ENCODE measurements at regions not wholly inside any gene's neighbourhood (a gene's known extent, or its start where the extent isn't known, plus 50 kb on each side); places are given as distances from the start of the nearest gene placed in this dataset.

DNA sequence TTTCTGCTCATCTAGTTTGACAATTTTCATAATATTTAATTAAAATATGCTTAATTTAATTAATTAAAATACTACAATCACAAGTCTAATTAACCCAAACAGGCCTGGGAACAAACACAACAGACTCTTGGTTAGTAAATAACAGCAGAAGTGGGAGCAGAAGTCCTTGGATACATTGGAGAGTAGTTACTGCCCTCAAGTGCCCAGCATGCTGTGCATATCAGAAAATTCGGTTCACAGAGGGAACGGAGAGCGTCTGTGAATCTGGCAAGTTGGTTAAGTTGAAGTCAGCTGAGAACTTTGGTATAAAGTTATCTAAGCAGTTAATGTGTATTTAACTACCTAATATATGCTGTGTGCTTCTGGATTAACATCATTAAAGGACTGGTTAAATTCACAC is 87.0 kb upstream of the ATG10 start:
- H3K27ac ChIP-seq, result no peak overlapping the region
- TF ChIP-seq, protein P1, sequence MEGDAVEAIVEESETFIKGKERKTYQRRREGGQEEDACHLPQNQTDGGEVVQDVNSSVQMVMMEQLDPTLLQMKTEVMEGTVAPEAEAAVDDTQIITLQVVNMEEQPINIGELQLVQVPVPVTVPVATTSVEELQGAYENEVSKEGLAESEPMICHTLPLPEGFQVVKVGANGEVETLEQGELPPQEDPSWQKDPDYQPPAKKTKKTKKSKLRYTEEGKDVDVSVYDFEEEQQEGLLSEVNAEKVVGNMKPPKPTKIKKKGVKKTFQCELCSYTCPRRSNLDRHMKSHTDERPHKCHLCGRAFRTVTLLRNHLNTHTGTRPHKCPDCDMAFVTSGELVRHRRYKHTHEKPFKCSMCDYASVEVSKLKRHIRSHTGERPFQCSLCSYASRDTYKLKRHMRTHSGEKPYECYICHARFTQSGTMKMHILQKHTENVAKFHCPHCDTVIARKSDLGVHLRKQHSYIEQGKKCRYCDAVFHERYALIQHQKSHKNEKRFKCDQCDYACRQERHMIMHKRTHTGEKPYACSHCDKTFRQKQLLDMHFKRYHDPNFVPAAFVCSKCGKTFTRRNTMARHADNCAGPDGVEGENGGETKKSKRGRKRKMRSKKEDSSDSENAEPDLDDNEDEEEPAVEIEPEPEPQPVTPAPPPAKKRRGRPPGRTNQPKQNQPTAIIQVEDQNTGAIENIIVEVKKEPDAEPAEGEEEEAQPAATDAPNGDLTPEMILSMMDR (conservative IDR thresholded peaks at IDR 0.05), result no peak

DNA sequence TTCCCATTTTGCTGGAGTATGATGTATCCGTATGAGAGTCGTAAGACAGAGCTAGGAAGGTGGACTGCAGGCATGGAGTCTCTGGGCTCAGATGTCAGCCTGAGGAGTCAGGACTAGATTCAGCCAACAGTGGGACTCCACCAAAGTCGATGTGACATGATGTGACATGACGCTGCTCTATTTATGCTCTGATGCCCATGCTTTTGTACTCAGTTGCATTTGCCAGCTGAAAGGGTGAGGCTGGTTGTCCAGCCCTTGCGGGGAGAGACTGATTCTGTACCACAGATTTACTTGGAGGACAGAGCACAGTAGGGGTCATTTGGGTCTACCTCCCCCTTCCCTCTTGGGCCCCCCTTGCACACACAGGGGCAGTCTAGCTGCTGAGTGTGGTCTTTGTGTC is 88.5 kb upstream of the ATG10 start:
- TF ChIP-seq, protein P1 (conservative IDR thresholded peaks at IDR 0.05), result no peak
- no peak overlapping the region for H3K27ac ChIP-seq

DNA sequence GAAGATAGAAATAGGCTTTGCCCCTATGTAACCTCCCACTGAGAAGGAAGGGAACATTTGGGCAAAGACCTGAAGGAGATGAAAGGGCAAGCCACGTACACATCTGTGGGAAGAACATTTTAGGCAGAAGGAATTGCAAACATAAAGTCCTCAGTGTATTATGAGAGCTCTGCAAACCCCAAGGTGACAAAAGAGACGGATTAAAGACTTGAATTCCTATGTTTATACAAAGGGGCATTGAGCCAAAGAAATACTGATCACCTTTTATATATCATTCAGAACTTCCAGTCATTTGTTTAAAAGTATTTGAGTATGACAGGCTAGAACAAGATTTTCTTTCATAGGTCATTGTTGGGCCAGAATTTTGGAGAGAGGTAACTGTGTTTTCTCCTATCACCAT is 90.2 kb upstream of the ATG10 start:
- TF ChIP-seq, protein P1 (conservative IDR thresholded peaks at IDR 0.05), result no peak
- no peak overlapping the region for H3K27ac ChIP-seq

DNA sequence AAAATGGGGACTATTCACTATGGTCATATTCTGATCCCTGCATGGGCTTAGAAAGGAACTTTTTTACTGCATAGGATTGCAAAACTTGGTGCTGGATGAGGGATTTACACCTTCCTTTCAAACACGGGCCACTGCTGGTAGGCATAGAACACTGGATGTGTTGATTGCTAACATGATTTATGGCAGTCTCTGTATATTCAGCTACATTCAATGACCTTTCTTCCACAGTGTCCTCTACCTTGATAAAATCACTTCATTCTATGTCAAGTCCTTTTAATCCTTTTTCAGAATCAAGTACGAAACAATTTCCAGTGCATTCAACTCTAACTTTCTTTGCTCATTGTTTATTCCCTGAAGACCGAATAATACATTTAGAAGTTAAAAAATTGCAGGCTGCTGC is 91.9 kb upstream of the ATG10 start:
- H3K27ac ChIP-seq, result no peak overlapping the region
- TF ChIP-seq, protein P1 (conservative IDR thresholded peaks at IDR 0.05), result no peak

DNA sequence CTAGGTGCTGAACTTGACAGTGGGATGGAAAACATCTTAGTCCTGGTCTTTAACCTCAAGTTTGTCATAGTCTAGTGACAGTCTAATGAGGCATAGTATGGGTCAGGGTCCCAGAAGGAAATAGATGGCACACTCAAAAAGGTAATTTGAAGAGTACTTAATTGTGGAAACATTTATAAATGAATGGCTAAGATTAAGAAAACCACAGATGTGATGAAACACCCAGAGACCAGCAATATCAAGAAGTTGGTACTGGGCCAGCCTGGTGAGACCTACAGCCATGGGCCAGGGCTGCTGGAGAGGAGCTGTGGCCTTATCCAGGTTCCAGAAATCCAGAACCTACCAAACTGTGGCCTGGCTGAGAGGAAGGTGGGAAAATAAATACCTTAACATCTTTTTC is 93.5 kb upstream of the ATG10 start:
- H3K27ac ChIP-seq, result no peak overlapping the region
- TF ChIP-seq, protein P1 (conservative IDR thresholded peaks at IDR 0.05), result no peak

DNA sequence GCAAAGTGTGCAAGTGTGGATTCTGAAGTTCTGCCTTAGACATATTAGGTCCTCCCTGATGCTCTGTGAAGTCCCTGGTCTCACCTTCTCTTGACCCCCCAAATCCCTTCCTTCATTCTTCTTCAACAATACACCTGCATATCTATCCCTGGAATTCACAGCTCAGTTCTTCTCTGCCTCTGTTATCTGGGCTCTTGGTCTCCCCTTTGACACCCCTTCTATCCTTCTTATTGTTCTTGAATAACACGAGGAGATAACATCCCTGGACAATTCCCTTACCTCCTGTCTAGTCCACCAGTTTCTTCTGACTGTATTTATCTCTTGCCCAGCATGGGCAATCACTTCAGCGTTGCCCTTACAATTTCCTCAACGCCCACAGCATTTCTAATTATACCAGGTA is 104.8 kb upstream of the ATG10 start:
- TF ChIP-seq, protein P1 (conservative IDR thresholded peaks at IDR 0.05), result no peak
- H3K27ac ChIP-seq, result no peak overlapping the region

DNA sequence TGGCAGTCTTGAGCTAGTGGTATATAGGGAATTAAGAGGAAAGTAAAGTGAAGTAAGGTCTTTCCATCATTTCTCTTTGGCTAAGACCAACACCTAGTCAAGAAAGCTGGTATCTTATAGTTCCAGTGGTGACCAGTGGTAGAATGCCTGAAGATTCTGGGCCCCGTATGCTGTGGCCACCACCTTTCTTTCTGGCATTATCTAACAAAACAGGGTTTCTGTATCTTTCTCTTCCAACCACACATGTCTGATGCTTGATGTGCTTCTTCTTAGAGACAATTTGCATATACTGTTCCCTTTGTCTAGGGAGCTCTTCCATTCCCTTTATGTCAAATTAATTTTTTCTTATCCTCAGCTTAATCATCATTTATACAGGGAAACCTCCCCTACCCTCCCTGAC is 109.9 kb upstream of the SSBP2 start:
- TF ChIP-seq, protein P1 (conservative IDR thresholded peaks at IDR 0.05), result no peak
- H3K27ac ChIP-seq, result no peak overlapping the region

DNA sequence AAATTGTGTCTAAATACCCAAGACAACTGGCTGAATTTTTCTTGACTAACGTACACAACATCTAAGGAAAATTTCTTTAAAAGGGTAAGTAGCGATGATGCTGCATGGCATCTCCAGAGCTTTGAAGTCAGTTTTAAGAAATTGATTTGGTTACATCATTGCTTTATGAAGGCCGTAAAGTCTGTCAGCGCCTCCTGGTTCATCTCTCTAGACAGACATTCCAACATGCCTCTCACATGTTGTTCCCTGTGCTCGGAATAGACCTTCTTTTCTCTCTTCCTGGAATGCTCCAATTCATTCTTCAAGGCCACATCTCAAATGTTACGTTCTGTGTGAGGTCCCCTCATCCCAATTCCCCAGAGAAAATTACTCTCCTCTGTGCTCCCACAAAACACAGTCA is 108.7 kb upstream of the SSBP2 start:
- TF ChIP-seq, protein P1 (conservative IDR thresholded peaks at IDR 0.05), result no peak
- no peak overlapping the region for H3K27ac ChIP-seq
